ENCODE measurements at regions not wholly inside any gene's neighbourhood (a gene's known extent, or its start where the extent isn't known, plus 50 kb on each side); places are given as distances from the start of the nearest gene placed in this dataset.

DNA sequence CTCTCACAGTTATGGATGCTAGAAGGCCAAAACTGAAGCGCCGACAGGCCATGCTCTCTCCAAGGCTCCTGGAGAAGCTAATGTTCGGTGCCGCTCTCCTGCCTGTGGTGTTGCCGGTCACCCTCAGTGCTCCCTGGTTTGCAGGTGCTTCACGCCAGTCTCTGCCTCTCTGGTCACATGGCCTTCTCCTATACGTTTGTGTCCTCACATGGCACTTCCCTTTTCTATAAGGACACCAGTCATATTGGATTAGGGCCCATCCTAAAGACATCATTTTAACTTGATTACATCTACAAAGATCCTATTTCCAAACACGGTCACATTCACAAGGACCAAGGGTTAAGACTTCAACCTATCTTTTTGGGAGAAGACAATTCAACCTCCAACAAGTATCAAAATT, 671.3 kb upstream of the ARGLU1 start:
- no peak for FAIRE-seq
- no peaks in the 10 kb centered on the region for H3K27me3 ChIP-seq (ENCODE audit: control insufficient read depth in 3 of 3, insufficient read depth in 3 of 3, low read length in 3 of 3)
- 67 to 86% (median 76%) methylated on average over 8 of the region's 8 CpGs for WGBS, 3 donors

DNA sequence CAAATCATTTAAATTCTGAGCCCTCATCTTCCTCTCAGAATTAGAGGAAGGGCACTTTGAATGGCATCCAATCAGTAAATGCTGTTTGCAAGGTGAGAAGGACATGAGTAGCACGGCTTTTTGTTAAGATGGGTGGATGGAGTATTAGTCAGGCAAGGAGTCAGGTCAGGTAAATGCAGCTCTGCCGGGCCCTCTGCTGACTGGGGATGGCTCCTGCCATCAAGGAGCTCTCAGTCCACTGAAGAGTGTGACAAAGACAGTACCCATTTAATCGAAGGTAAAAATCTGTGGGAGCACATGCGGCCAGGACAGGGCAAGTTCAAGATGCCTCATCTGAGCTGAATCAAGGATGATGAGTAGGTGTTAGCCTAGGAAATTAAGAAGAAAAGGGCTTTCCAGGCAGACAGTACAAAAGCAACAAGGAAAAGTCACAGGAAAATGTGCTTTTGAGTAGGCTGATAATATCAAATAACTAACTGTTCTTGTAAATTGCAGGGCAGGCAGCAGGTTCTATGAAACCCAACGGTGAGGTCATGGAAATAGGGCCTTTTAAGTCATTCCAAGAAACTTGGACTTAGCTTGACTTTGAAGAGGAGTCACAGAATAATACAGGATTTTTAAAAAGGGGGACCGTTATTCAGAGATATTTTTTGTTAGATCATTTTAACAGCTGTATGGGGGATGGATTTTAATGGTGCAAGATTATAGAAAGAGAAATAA, 670.5 kb upstream of the ARGLU1 start:
- Histone ChIP-seq H3K9me3 (ENCODE audit: control insufficient read depth in 2 of 2, insufficient read depth in 1 of 2, low read depth in 1 of 2, low read length in 1 of 2) (no peaks in the 10 kb centered on the region), H3K36me3 (ENCODE audit: control insufficient read depth in 3 of 3, insufficient read depth in 2 of 3, low read depth in 1 of 3, low read length in 3 of 3) (no peaks in the 10 kb centered on the region), H3K27me3 (ENCODE audit: control insufficient read depth in 3 of 3, insufficient read depth in 3 of 3, low read length in 3 of 3) (no peaks in the 10 kb centered on the region), H3K4me3 (ENCODE audit: low read depth in 1 of 3, low read length in 3 of 3) (no peak overlapping the region), H3K4me1 (ENCODE audit: control insufficient read depth in 3 of 3, insufficient read depth in 2 of 3, low read depth in 1 of 3, low read length in 2 of 3) (no peaks in the 10 kb centered on the region), H3K27ac (ENCODE audit: low read depth in 1 of 3, low read length in 2 of 3) (no peak overlapping the region)
- 67 to 78% (median 69%) methylated on average over 6 of the region's 6 CpGs for WGBS, 3 donors
- FAIRE-seq (no peak), DNase-seq (no peak)

More for the DNA sequence above, 671.3 kb upstream of the ARGLU1 start:
- Histone ChIP-seq H3K27ac (ENCODE audit: low read depth in 1 of 3, low read length in 2 of 3) (no peak overlapping the region), H3K4me1 (ENCODE audit: control insufficient read depth in 3 of 3, insufficient read depth in 2 of 3, low read depth in 1 of 3, low read length in 2 of 3) (no peaks in the 10 kb centered on the region), H3K9me3 (ENCODE audit: control insufficient read depth in 2 of 2, insufficient read depth in 1 of 2, low read depth in 1 of 2, low read length in 1 of 2) (no peaks in the 10 kb centered on the region), H3K4me3 (ENCODE audit: low read depth in 1 of 3, low read length in 3 of 3) (no peak overlapping the region), H3K36me3 (ENCODE audit: control insufficient read depth in 3 of 3, insufficient read depth in 2 of 3, low read depth in 1 of 3, low read length in 3 of 3) (no peaks in the 10 kb centered on the region)
- no peak for DNase-seq

DNA sequence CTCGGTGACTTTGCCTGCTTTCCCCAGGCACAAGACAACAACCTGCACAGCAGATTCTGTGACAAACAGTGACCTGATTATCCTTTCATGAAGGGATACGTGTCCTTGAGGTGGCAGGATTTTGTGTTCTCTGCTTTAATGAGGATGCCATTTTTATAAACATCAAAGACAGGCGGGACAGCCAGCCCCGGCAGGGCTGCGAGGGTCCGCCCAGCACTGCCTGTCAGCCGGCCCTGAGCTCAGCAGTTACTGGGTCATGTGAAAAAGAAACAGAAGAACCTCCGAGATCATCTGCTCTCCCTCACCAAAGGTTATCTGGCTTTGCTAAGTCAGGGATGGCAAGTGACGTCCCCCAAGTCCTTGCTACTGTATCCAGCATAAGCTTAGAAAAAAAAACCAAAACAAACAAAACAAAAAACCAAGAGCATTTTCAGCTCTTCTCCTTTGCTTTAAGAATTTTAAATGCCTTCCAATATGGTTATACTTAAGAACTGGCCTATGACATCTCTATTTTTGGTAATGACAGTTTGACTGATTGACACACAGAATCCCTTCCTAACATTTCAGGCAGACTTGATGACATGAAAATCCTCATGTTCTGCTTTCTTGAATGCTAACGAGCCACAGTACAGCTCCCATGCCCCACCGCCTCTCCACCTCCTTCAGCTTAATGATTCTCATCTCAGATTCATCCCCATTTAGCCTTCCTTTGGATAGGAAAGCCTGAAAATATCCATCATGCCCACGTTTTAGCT, 666.6 kb upstream of the ARGLU1 start:
- FAIRE-seq (no peak), DNase-seq (no peak)
- H3K4me3 ChIP-seq (ENCODE audit: low read depth in 1 of 3, low read length in 3 of 3) = no peak overlapping the region
- H3K36me3 ChIP-seq (ENCODE audit: control insufficient read depth in 3 of 3, insufficient read depth in 2 of 3, low read depth in 1 of 3, low read length in 3 of 3) = no peaks in the 10 kb centered on the region
- WGBS, 3 donors = 39 to 61% (median 46%) methylated on average over 12 of the region's 12 CpGs
- H3K27ac ChIP-seq (ENCODE audit: low read depth in 1 of 3, low read length in 2 of 3) = no peak overlapping the region
- H3K4me1 ChIP-seq (ENCODE audit: control insufficient read depth in 3 of 3, insufficient read depth in 2 of 3, low read depth in 1 of 3, low read length in 2 of 3) = no peaks in the 10 kb centered on the region
- no peaks in the 10 kb centered on the region for H3K9me3 ChIP-seq (ENCODE audit: control insufficient read depth in 2 of 2, insufficient read depth in 1 of 2, low read depth in 1 of 2, low read length in 1 of 2)
- no peaks in the 10 kb centered on the region for H3K27me3 ChIP-seq (ENCODE audit: control insufficient read depth in 3 of 3, insufficient read depth in 3 of 3, low read length in 3 of 3)

DNA sequence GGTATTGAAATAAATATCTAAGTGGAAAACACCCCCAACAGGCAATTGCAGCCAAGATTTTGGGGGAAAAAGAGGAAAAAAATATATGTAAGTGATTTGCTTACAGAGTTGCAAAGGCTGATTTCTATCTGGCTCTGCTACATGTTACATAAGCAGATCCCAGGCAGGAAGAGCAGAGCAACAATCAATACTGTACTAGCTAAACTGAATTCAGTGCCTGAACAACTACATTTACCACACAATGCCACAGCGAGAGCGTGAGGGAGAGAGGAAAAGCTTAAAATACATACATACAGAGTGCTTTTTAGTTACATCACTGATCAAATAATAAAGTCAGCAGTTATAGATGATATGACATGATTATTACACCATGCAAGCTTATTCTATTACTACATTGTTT, 665.6 kb upstream of the ARGLU1 start:
- FAIRE-seq (no peak), DNase-seq (no peak)
- H3K27me3 ChIP-seq (ENCODE audit: control insufficient read depth in 3 of 3, insufficient read depth in 3 of 3, low read length in 3 of 3) = no peaks in the 10 kb centered on the region

DNA sequence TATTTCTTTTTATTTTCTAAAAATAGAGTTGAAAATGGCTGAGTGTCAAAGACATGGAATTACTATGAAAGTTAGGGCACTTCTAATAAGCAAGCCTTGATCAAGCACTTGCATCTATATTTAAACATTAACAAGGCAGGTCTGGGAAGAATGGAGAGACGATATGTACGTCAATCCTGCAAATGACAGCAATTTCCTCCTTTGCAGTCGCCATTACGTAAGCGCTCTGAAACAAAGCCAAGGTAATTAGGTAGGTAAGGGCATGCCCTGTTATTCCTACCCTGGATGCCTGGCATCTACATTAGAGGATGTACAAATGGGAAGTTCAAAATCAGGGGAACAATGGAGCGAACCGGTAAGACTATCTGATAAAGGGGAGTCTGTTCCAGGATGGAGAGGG, 664.0 kb upstream of the ARGLU1 start:
- H3K4me3 ChIP-seq (ENCODE audit: low read depth in 1 of 3, low read length in 3 of 3) = no peak overlapping the region
- no peaks in the 10 kb centered on the region for H3K27me3 ChIP-seq (ENCODE audit: control insufficient read depth in 3 of 3, insufficient read depth in 3 of 3, low read length in 3 of 3)
- no peak for FAIRE-seq
- H3K9me3 ChIP-seq (ENCODE audit: control insufficient read depth in 2 of 2, insufficient read depth in 1 of 2, low read depth in 1 of 2, low read length in 1 of 2) = no peaks in the 10 kb centered on the region
- no peaks in the 10 kb centered on the region for H3K36me3 ChIP-seq (ENCODE audit: control insufficient read depth in 3 of 3, insufficient read depth in 2 of 3, low read depth in 1 of 3, low read length in 3 of 3)
- H3K27ac ChIP-seq (ENCODE audit: low read depth in 1 of 3, low read length in 2 of 3) = no peak overlapping the region
- H3K4me1 ChIP-seq (ENCODE audit: control insufficient read depth in 3 of 3, insufficient read depth in 2 of 3, low read depth in 1 of 3, low read length in 2 of 3) = no peaks in the 10 kb centered on the region
- DNase-seq = no peak
- WGBS, 3 donors = 42 to 64% (median 53%) methylated on average over 7 of the region's 7 CpGs

More for the DNA sequence above, 665.6 kb upstream of the ARGLU1 start:
- Histone ChIP-seq H3K36me3 (ENCODE audit: control insufficient read depth in 3 of 3, insufficient read depth in 2 of 3, low read depth in 1 of 3, low read length in 3 of 3) (no peaks in the 10 kb centered on the region), H3K9me3 (ENCODE audit: control insufficient read depth in 2 of 2, insufficient read depth in 1 of 2, low read depth in 1 of 2, low read length in 1 of 2) (no peaks in the 10 kb centered on the region), H3K27ac (ENCODE audit: low read depth in 1 of 3, low read length in 2 of 3) (no peak overlapping the region), H3K4me1 (ENCODE audit: control insufficient read depth in 3 of 3, insufficient read depth in 2 of 3, low read depth in 1 of 3, low read length in 2 of 3) (no peaks in the 10 kb centered on the region), H3K4me3 (ENCODE audit: low read depth in 1 of 3, low read length in 3 of 3) (no peak overlapping the region)
- 63 to 72% (median 70%) methylated on average over 2 of the region's 2 CpGs for WGBS, 3 donors

DNA sequence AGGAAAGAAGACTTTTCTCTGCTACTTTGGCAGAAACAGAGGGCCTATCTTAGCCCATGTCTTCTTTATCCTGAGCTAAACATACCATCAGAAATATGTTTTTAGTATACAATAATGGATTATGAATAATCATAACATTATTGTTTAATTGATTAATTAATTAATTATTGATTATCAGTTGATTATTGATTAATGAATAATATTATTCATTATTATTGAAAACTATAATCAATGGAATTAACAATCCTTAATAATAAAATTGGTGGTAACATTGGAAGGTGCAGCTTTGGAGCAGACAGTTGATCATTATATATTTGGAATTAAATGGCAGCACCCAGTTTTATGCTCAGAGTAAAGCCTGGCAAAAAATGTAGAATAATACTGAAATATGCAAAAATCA, 655.9 kb upstream of the ARGLU1 start:
- FAIRE-seq (peak; percentile 70), DNase-seq (no peak)
- Histone ChIP-seq H3K27ac (ENCODE audit: low read depth in 1 of 3, low read length in 2 of 3) (no peak overlapping the region), H3K9me3 (ENCODE audit: control insufficient read depth in 2 of 2, insufficient read depth in 1 of 2, low read depth in 1 of 2, low read length in 1 of 2) (no peaks in the 10 kb centered on the region), H3K4me1 (ENCODE audit: control insufficient read depth in 3 of 3, insufficient read depth in 2 of 3, low read depth in 1 of 3, low read length in 2 of 3) (no peaks in the 10 kb centered on the region), H3K27me3 (ENCODE audit: control insufficient read depth in 3 of 3, insufficient read depth in 3 of 3, low read length in 3 of 3) (no peaks in the 10 kb centered on the region), H3K4me3 (ENCODE audit: low read depth in 1 of 3, low read length in 3 of 3) (no peak overlapping the region), H3K36me3 (ENCODE audit: control insufficient read depth in 3 of 3, insufficient read depth in 2 of 3, low read depth in 1 of 3, low read length in 3 of 3) (no peaks in the 10 kb centered on the region)

DNA sequence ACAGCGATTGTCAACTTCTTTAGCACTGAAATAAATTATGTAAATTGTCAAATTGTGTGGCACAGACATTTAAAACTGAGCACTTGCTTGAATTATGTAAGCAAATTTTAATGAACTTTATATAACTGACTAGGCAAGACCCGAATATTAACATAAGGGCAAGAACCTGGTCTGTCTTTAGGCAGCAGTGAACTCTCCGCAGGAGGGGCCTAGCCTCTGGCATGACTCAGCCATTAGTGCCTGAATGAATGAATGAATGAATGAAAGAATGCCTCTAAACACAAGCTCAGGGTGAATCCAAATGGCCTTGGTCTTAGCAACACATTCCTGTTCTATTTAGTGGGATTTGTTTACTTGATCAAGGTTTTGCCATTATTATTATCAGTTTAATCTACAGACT, 654.7 kb upstream of the ARGLU1 start:
- DNase-seq (no peak), FAIRE-seq (no peak)
- H3K4me1 ChIP-seq (ENCODE audit: control insufficient read depth in 3 of 3, insufficient read depth in 2 of 3, low read depth in 1 of 3, low read length in 2 of 3) = no peaks in the 10 kb centered on the region
- WGBS, 3 donors = 84 to 87% (median 85%) methylated on average over 3 of the region's 3 CpGs
- H3K27me3 ChIP-seq (ENCODE audit: control insufficient read depth in 3 of 3, insufficient read depth in 3 of 3, low read length in 3 of 3) = no peaks in the 10 kb centered on the region
- H3K36me3 ChIP-seq (ENCODE audit: control insufficient read depth in 3 of 3, insufficient read depth in 2 of 3, low read depth in 1 of 3, low read length in 3 of 3) = no peaks in the 10 kb centered on the region
- H3K9me3 ChIP-seq (ENCODE audit: control insufficient read depth in 2 of 2, insufficient read depth in 1 of 2, low read depth in 1 of 2, low read length in 1 of 2) = no peaks in the 10 kb centered on the region
- no peak overlapping the region for H3K27ac ChIP-seq (ENCODE audit: low read depth in 1 of 3, low read length in 2 of 3)
- no peak overlapping the region for H3K4me3 ChIP-seq (ENCODE audit: low read depth in 1 of 3, low read length in 3 of 3)

DNA sequence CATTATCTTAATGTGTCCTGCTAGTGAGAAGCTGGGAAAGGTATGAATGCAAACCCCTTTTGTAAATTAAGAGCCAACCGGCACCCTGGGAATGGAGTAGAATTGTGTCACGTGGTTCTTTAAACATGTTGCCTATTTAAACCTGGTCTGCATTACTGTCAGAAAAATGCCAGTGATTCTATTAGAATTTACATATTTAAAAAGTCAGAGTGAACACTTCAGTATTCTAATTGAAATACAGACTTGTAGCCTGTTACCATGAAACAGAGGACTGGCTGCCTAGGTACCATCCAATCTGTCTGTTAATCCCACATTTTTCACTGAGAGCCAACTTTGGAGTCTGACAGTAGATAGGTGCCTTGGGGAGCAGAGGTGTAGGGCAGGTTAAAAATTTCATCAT, 652.3 kb upstream of the ARGLU1 start:
- Histone ChIP-seq H3K4me1 (ENCODE audit: control insufficient read depth in 3 of 3, insufficient read depth in 2 of 3, low read depth in 1 of 3, low read length in 2 of 3) (no peaks in the 10 kb centered on the region), H3K4me3 (ENCODE audit: low read depth in 1 of 3, low read length in 3 of 3) (no peak overlapping the region), H3K9me3 (ENCODE audit: control insufficient read depth in 2 of 2, insufficient read depth in 1 of 2, low read depth in 1 of 2, low read length in 1 of 2) (no peaks in the 10 kb centered on the region), H3K27me3 (ENCODE audit: control insufficient read depth in 3 of 3, insufficient read depth in 3 of 3, low read length in 3 of 3) (no peaks in the 10 kb centered on the region), H3K36me3 (ENCODE audit: control insufficient read depth in 3 of 3, insufficient read depth in 2 of 3, low read depth in 1 of 3, low read length in 3 of 3) (no peaks in the 10 kb centered on the region), H3K27ac (ENCODE audit: low read depth in 1 of 3, low read length in 2 of 3) (no peak overlapping the region)
- no peak for FAIRE-seq
- no peak for DNase-seq
- WGBS, 3 donors = 76 to 86% (median 76%) methylated on average over 2 of the region's 2 CpGs
